ENCODE measurements at regions not wholly inside any gene's neighbourhood (a gene's known extent, or its start where the extent isn't known, plus 50 kb on each side); places are given as distances from the start of the nearest gene placed in this dataset.

- no peak for DNase-seq (ENCODE audit: low spot score in 2 of 2)
- FAIRE-seq: no peak
Observed at GRCh38 chr2:21422724-21423522, 299.2 kb downstream of the TDRD15 start.

GRCh38 chr2:21423854-21424253, 300.1 kb downstream of the TDRD15 start:
- DNase-seq (ENCODE audit: low spot score in 2 of 2) (no peak), FAIRE-seq (no peak)

- no peak for FAIRE-seq
- DNase-seq (ENCODE audit: low spot score in 2 of 2): no peak
Observed at GRCh38 chr2:21424375-21424774, 300.6 kb downstream of the TDRD15 start.

GRCh38 chr2:21427606-21428005, 303.8 kb downstream of the TDRD15 start:
- FAIRE-seq (no peak), DNase-seq (ENCODE audit: low spot score in 2 of 2) (no peak)

GRCh38 chr2:21428754-21429153, 305.0 kb downstream of the TDRD15 start:
- FAIRE-seq (no peak), DNase-seq (ENCODE audit: low spot score in 2 of 2) (no peak)

GRCh38 chr2:21429747-21430146, 306.0 kb downstream of the TDRD15 start:
- DNase-seq (ENCODE audit: low spot score in 2 of 2) (no peak), FAIRE-seq (no peak)

GRCh38 chr2:21431078-21431477, 307.3 kb downstream of the TDRD15 start:
- DNase-seq (ENCODE audit: low spot score in 2 of 2) (no peak), FAIRE-seq (no peak)

GRCh38 chr2:21438949-21439348, 315.2 kb downstream of the TDRD15 start:
- DNase-seq (ENCODE audit: low spot score in 2 of 2) (no peak), FAIRE-seq (no peak)

- FAIRE-seq (no peak), DNase-seq (ENCODE audit: low spot score in 2 of 2) (no peak)
Observed at GRCh38 chr2:21441442-21441841, 317.7 kb downstream of the TDRD15 start.

- FAIRE-seq (no peak), DNase-seq (ENCODE audit: low spot score in 2 of 2) (no peak)
Observed at GRCh38 chr2:21443494-21444105, 319.8 kb downstream of the TDRD15 start.

GRCh38 chr2:21449881-21450280, 326.1 kb downstream of the TDRD15 start:
- DNase-seq (ENCODE audit: low spot score in 2 of 2) (no peak), FAIRE-seq (no peak)

- FAIRE-seq (no peak), DNase-seq (ENCODE audit: low spot score in 2 of 2) (no peak)
Observed at GRCh38 chr2:21451403-21451802, 327.6 kb downstream of the TDRD15 start.

- FAIRE-seq (no peak), DNase-seq (ENCODE audit: low spot score in 2 of 2) (no peak)
Observed at GRCh38 chr2:21452263-21452662, 328.5 kb downstream of the TDRD15 start.

- FAIRE-seq: no peak
- DNase-seq (ENCODE audit: low spot score in 2 of 2): no peak
Observed at GRCh38 chr2:21452678-21453077, 328.9 kb downstream of the TDRD15 start.

- no peak for DNase-seq (ENCODE audit: low spot score in 2 of 2)
Observed at GRCh38 chr2:21453723-21454450, 330.1 kb downstream of the TDRD15 start.

GRCh38 chr2:21454839-21455238, 331.1 kb downstream of the TDRD15 start:
- DNase-seq (ENCODE audit: low spot score in 2 of 2): no peak
- FAIRE-seq: no peak

More at GRCh38 chr2:21453723-21454450, 330.1 kb downstream of the TDRD15 start:
- no peak for FAIRE-seq

GRCh38 chr2:21461754-21462240, 338.0 kb downstream of the TDRD15 start:
- FAIRE-seq (no peak), DNase-seq (ENCODE audit: low spot score in 2 of 2) (no peak)

- FAIRE-seq (no peak), DNase-seq (ENCODE audit: low spot score in 2 of 2) (no peak)
Observed at GRCh38 chr2:21466341-21466927, 342.7 kb downstream of the TDRD15 start.

GRCh38 chr2:21467280-21467818, 343.6 kb downstream of the TDRD15 start:
- FAIRE-seq: no peak

GRCh38 chr2:21467910-21468309, 344.1 kb downstream of the TDRD15 start:
- no peak for FAIRE-seq
- DNase-seq (ENCODE audit: low spot score in 2 of 2): no peak

More at GRCh38 chr2:21467280-21467818, 343.6 kb downstream of the TDRD15 start:
- DNase-seq (ENCODE audit: low spot score in 2 of 2): no peak

- DNase-seq (ENCODE audit: low spot score in 2 of 2) (no peak), FAIRE-seq (no peak)
Observed at GRCh38 chr2:21468624-21469023, 344.9 kb downstream of the TDRD15 start.

All from frontal cortex (tissue), 3 donors.